B cell (primary cell): ENCODE measurements at regions not wholly inside any gene's neighbourhood (a gene's known extent, or its start where the extent isn't known, plus 50 kb on each side); places are given as distances from the start of the nearest gene placed in this dataset.

Source experiments
- ATAC-seq: fragments of 200-7000 bp; cut with Tn5 transposase; one replicate; pipeline ENCODE4 v1.10.0; 2021; ENCODE audit warnings: low read depth, mild to moderate bottlenecking, moderate number of reproducible peaks, moderate library complexity
- CTCF ChIA-PET: fragments of 350-600 bp; sonication (Branson Sonifier 250); formaldehyde crosslinking; loops from one replicate; lab custom pipeline; 2021; ENCODE audit warnings: antibody characterized with exemption, inconsistent platforms; lab: Charles Lee
- POLR2A ChIA-PET: fragments of 350-600 bp; sonication (Branson Sonifier 250); formaldehyde crosslinking; loops from one replicate; lab custom pipeline; 2021; ENCODE audit warnings: antibody characterized with exemption; lab: Charles Lee
- DNase-seq: peaks from one replicate; pipeline ENCODE4 v3.0.0; 2013
- H2AFZ ChIP-seq: 2 replicates; pipeline ENCODE4 v1.6.1; 2012; ENCODE audit warnings: mild to moderate bottlenecking, low read depth, low read length; ENCODE audit not compliant: insufficient read depth, poor library complexity, severe bottlenecking
- H3K27ac ChIP-seq, 2 donors: 1 replicate in 1 of 2; 2 replicates in 1 of 2; pipeline ENCODE4 v1.5.1; 2012 to 2013; ENCODE audit warnings: low read length in 2 of 2, mild to moderate bottlenecking in 2 of 2, moderate library complexity in 1 of 2
- H3K27me3 ChIP-seq, 4 experiments: fragments of 200-600 bp in 1 of 4; sonication (generic) in 1 of 4; replicated peaks in 1 of 4; 1 replicate in 2 of 4; 2 replicates in 2 of 4; pipeline versions ENCODE4 v1.6.1 to v1.7.0; 2013 to 2016; ENCODE audit warnings: low read length in 3 of 4, mild to moderate bottlenecking in 2 of 4, mixed read lengths in 1 of 4, moderate library complexity in 1 of 4; ENCODE audit not compliant: insufficient read depth in 4 of 4, control insufficient read depth in 3 of 4; ENCODE audit errors: control extremely low read depth in 1 of 4
- H3K36me3 ChIP-seq, 2 experiments: replicated peaks in 1 of 2; 1 replicate in 1 of 2; 2 replicates in 1 of 2; pipeline versions ENCODE4 v1.6.1 to v1.7.1; 2013; ENCODE audit warnings: low read length in 1 of 2; ENCODE audit not compliant: insufficient read depth in 2 of 2, control insufficient read depth in 1 of 2; ENCODE audit errors: control extremely low read depth in 1 of 2, extremely low read depth in 1 of 2
- H3K4me1 ChIP-seq, 2 donors: fragments of 200-600 bp in 1 of 2; sonication (generic) in 1 of 2; 1 replicate in 1 of 2; 2 replicates in 1 of 2; pipeline versions ENCODE4 v1.5.1 to v1.6.1; 2013 to 2017; ENCODE audit warnings: low read length in 2 of 2; ENCODE audit not compliant: control insufficient read depth in 2 of 2, insufficient read depth in 2 of 2
- H3K4me2 ChIP-seq: replicated peaks from 2 replicates; pipeline ENCODE3; 2012; ENCODE audit warnings: mild to moderate bottlenecking, low read depth, low read length; ENCODE audit not compliant: poor library complexity, severe bottlenecking
- H3K4me3 ChIP-seq, 5 experiments: fragments of 200-600 bp in 1 of 5; sonication (generic) in 1 of 5; 1 replicate in 3 of 5; 2 replicates in 2 of 5; pipeline versions ENCODE4 v1.5.1 to v1.7.0; 2011 to 2016; ENCODE audit warnings: low read length in 4 of 5, mild to moderate bottlenecking in 4 of 5, low read depth in 2 of 5, control low read depth in 1 of 5, moderate library complexity in 1 of 5; ENCODE audit not compliant: insufficient read depth in 1 of 5; ENCODE audit errors: control extremely low read depth in 1 of 5, extremely low read depth in 1 of 5
- H3K79me2 ChIP-seq: fragments of 200-600 bp; sonication (generic); one replicate; pipeline ENCODE4 v1.6.0; 2016; ENCODE audit warnings: low read length; ENCODE audit not compliant: control insufficient read depth, insufficient read depth
- H3K9ac ChIP-seq: fragments of 200-600 bp; sonication (generic); 2 replicates; pipeline ENCODE4 v1.6.1; 2017; ENCODE audit warnings: mild to moderate bottlenecking, low read length, moderate library complexity
- H3K9me3 ChIP-seq, 3 donors: one replicate each; pipeline versions ENCODE4 v1.6.1 to v1.7.1; 2013; ENCODE audit warnings: low read length in 2 of 3; ENCODE audit not compliant: control insufficient read depth in 2 of 3, insufficient read depth in 1 of 3; ENCODE audit errors: control extremely low read depth in 1 of 3
- H4K20me1 ChIP-seq: 2 replicates; pipeline ENCODE4 v1.6.0; 2012; ENCODE audit warnings: mild to moderate bottlenecking, low read length; ENCODE audit not compliant: insufficient read depth, control insufficient read depth, poor library complexity, severe bottlenecking
- H3K27ac Mint-ChIP-seq: one replicate; pipeline ENCODE4 v1.8.0; 2021; ENCODE audit warnings: mixed read lengths
- H3K27me3 Mint-ChIP-seq: one replicate; pipeline ENCODE4 v1.8.0; 2021; ENCODE audit warnings: mixed read lengths
- H3K4me1 Mint-ChIP-seq: one replicate; pipeline ENCODE4 v1.8.0; 2021; ENCODE audit warnings: mixed read lengths
- H3K4me3 Mint-ChIP-seq: one replicate; pipeline ENCODE4 v1.8.0; 2021; ENCODE audit warnings: mixed read lengths
- H3K9me3 Mint-ChIP-seq: one replicate; pipeline ENCODE4 v1.8.0; 2022; ENCODE audit warnings: mixed read lengths; ENCODE audit not compliant: insufficient read depth
- EZH2 ChIP-seq: IDR thresholded peaks from 2 replicates; pipeline ENCODE4 v1.6.1; 2012; ENCODE audit warnings: borderline replicate concordance, low read depth, mild to moderate bottlenecking, moderate library complexity, low read length; ENCODE audit not compliant: insufficient read depth, poor library complexity, severe bottlenecking
- WGBS: methylation state at CpG from one replicate; pipeline ENCODE4 v1.1.5; 2013; ENCODE audit warnings: missing lambda C conversion rate; ENCODE audit not compliant: insufficient coverage; 5-methylcytosine and 5-hydroxymethylcytosine counted together
- intact Hi-C: fragments of 100-400 bp; cut with micrococcal nuclease; formaldehyde crosslinking; loops from one replicate; pipeline ENCODE4 v1.10.0; 2022
- TF ChIP-seq, protein P1 (sequence below): fragments of 200-600 bp; IDR thresholded peaks from one replicate; pipeline ENCODE4 v1.8.0; 2022; ENCODE audit warnings: antibody characterized with exemption, mild to moderate bottlenecking

DNA sequence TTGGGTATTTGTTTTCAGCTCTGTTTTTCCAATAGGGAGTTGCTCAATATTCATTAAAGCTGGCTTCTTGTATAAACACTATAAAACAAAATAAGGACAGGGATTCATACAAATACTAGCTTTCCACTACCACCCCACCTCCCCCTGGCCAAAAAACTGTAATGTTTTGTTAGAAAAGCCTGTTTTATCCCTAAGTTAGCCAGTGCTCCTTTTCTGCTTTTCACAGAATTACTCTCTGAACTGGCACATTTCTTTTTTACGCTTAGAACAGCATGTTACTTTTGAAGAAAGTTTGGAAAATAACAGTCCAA lies 147.4 kb upstream of the DMRT1 start:
- ChIA-PET POLR2A (no interaction called here), CTCF (no interaction called here)
- Mint-ChIP-seq H3K4me3 (no peak overlapping the region), H3K27ac (no peak overlapping the region), H3K27me3 (peaks cover 15% of the 10 kb centered on the region), H3K4me1 (peaks cover 1% of the 10 kb centered on the region), H3K9me3 (no peaks in the 10 kb centered on the region)
- H3K27me3 ChIP-seq = no peaks in the 10 kb centered on the region
- H3K9ac ChIP-seq = no peak overlapping the region
- DNase-seq (no peak), ATAC-seq (no peak)
- H3K4me3 ChIP-seq = no peak overlapping the region
- intact Hi-C loops = no loop called here
- H2AFZ ChIP-seq = no peak overlapping the region
- H3K9me3 ChIP-seq = no peaks in the 10 kb centered on the region
- H4K20me1 ChIP-seq = no peaks in the 10 kb centered on the region
- no peak for TF ChIP-seq EZH2
- TF ChIP-seq, protein P1, sequence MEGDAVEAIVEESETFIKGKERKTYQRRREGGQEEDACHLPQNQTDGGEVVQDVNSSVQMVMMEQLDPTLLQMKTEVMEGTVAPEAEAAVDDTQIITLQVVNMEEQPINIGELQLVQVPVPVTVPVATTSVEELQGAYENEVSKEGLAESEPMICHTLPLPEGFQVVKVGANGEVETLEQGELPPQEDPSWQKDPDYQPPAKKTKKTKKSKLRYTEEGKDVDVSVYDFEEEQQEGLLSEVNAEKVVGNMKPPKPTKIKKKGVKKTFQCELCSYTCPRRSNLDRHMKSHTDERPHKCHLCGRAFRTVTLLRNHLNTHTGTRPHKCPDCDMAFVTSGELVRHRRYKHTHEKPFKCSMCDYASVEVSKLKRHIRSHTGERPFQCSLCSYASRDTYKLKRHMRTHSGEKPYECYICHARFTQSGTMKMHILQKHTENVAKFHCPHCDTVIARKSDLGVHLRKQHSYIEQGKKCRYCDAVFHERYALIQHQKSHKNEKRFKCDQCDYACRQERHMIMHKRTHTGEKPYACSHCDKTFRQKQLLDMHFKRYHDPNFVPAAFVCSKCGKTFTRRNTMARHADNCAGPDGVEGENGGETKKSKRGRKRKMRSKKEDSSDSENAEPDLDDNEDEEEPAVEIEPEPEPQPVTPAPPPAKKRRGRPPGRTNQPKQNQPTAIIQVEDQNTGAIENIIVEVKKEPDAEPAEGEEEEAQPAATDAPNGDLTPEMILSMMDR = no peak
- H3K79me2 ChIP-seq = no peaks in the 10 kb centered on the region
- H3K36me3 ChIP-seq = no peaks in the 10 kb centered on the region
- WGBS = 100% methylated on average over 1 of the region's 1 CpG
- H3K27ac ChIP-seq = no peak overlapping the region
- H3K4me1 ChIP-seq = no peaks in the 10 kb centered on the region
- no peak overlapping the region for H3K4me2 ChIP-seq

DNA sequence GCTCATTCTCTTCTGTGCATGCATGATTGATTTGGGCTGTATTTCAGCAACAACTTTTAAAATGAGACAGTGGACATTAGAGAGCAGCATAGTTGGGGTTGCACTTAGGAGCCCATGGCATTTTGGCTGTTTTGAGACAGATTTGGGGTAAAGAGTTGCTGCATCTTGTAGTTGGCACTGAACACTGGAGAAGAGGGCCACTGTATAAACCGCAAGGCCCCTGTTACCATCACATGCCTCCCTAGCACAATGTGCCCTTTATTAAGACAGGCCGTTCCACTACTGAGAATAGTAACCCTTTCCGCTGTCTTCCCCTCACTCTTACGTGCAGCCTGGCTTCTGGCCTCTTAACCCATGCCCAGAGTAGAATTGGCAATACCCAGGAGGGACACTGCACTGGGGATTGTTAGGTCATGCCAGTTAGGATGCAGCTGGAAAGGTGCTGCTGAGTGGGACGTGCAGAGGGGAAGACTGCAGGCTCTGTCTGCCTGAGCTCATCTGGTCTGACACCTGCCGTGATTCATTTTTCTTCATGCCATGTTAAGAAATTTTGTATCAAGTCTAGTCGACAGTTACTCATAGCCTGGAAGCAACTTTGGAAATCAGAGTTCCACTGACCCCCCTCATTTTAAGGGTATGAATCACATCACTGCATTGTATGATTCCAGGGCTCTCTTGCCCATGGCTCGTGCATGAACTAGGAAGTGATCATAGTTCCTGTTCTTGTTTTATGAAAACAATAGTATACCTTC lies 146.9 kb upstream of the DMRT1 start:
- H3K4me2 ChIP-seq = no peak overlapping the region
- no peak for ATAC-seq
- Mint-ChIP-seq H3K4me3 (no peak overlapping the region), H3K4me1 (peaks cover under 1% of the 10 kb centered on the region), H3K27me3 (peaks cover 15% of the 10 kb centered on the region), H3K27ac (no peak overlapping the region), H3K9me3 (no peaks in the 10 kb centered on the region)
- no peak for DNase-seq
- H3K9me3 ChIP-seq = no peaks in the 10 kb centered on the region
- no peak overlapping the region for H3K9ac ChIP-seq
- no peak overlapping the region for H3K27ac ChIP-seq
- no peaks in the 10 kb centered on the region for H3K4me1 ChIP-seq
- ChIA-PET CTCF (no interaction called here), POLR2A (no interaction called here)
- WGBS = 94% methylated on average over 5 of the region's 8 CpGs
- H3K27me3 ChIP-seq = no peaks in the 10 kb centered on the region
- H4K20me1 ChIP-seq = no peaks in the 10 kb centered on the region
- H3K79me2 ChIP-seq = no peaks in the 10 kb centered on the region
- no peak overlapping the region for H3K4me3 ChIP-seq
- H2AFZ ChIP-seq = no peak overlapping the region
- TF ChIP-seq EZH2 = no peak
- TF ChIP-seq, protein P1 = no peak
- intact Hi-C loops = no loop called here
- no peaks in the 10 kb centered on the region for H3K36me3 ChIP-seq
